Neural progenitor cell (in vitro differentiated cells): ENCODE measurements at regions not wholly inside any gene's neighbourhood (a gene's known extent, or its start where the extent isn't known, plus 50 kb on each side); places are given as distances from the start of the nearest gene placed in this dataset.
A peak's percentile ranks its signal among the peaks of the same experiment; 100 is the strongest.

Source experiments
- DNase-seq: peaks from one replicate; pipeline ENCODE4 v3.0.0-alpha.2; 2016; ENCODE audit warnings: low spot score
- H2AFZ ChIP-seq: fragments of 200-600 bp; sonication (generic); replicated peaks from 2 replicates; pipeline ENCODE4 v1.6.1; 2016; ENCODE audit warnings: antibody characterized with exemption
- H3F3A ChIP-seq: fragments of 200-600 bp; sonication (generic); 2 replicates; pipeline ENCODE4 v1.6.1; 2016; ENCODE audit warnings: antibody characterized with exemption, low read depth
- H3K27ac ChIP-seq: fragments of 200-600 bp; sonication (generic); 2 replicates; pipeline ENCODE4 v1.5.1; 2016; ENCODE audit warnings: mild to moderate bottlenecking
- H3K27me3 ChIP-seq: fragments of 200-600 bp; sonication (generic); 2 replicates; pipeline ENCODE4 v1.6.1; 2016; ENCODE audit warnings: mild to moderate bottlenecking, moderate library complexity
- H3K36me3 ChIP-seq: fragments of 200-600 bp; sonication (generic); 2 replicates; pipeline ENCODE4 v1.5.1; 2016
- H3K4me1 ChIP-seq: fragments of 200-600 bp; sonication (generic); 2 replicates; pipeline ENCODE4 v1.6.1; 2016; ENCODE audit warnings: mixed run types
- H3K4me2 ChIP-seq: fragments of 200-600 bp; sonication (generic); 2 replicates; pipeline ENCODE4 v1.6.1; 2016
- H3K4me3 ChIP-seq: fragments of 200-600 bp; sonication (generic); 2 replicates; pipeline ENCODE4 v1.5.1; 2016
- H3K79me2 ChIP-seq: fragments of 200-600 bp; sonication (generic); 2 replicates; pipeline ENCODE4 v1.6.1; 2016; ENCODE audit warnings: low read depth
- H3K9ac ChIP-seq: fragments of 200-600 bp; sonication (generic); 2 replicates; pipeline ENCODE4 v1.6.1; 2016
- H3K9me3 ChIP-seq: fragments of 200-600 bp; sonication (generic); 2 replicates; pipeline ENCODE4 v1.5.1; 2016; ENCODE audit warnings: low read depth
- H4K20me1 ChIP-seq: fragments of 200-600 bp; sonication (generic); 2 replicates; pipeline ENCODE4 v1.6.1; 2016; ENCODE audit warnings: low read depth
- H3K27ac Mint-ChIP-seq: 3 replicates; pipeline ENCODE4 v1.8.0; 2021; ENCODE audit warnings: mixed read lengths
- H3K27me3 Mint-ChIP-seq: 2 replicates; pipeline ENCODE4 v1.8.0; 2022; ENCODE audit warnings: low read depth, mild to moderate bottlenecking, inconsistent platforms, moderate library complexity, mixed read lengths; ENCODE audit not compliant: insufficient read depth
- H3K36me3 Mint-ChIP-seq: 3 replicates; pipeline ENCODE4 v1.8.0; 2021; ENCODE audit warnings: mixed read lengths
- H3K4me1 Mint-ChIP-seq: 3 replicates; pipeline ENCODE4 v1.8.0; 2021; ENCODE audit warnings: mixed read lengths
- H3K4me3 Mint-ChIP-seq: 3 replicates; pipeline ENCODE4 v1.8.0; 2021; ENCODE audit warnings: mild to moderate bottlenecking, moderate library complexity, mixed read lengths
- H3K9me3 Mint-ChIP-seq: 3 replicates; pipeline ENCODE4 v1.8.0; 2020; ENCODE audit warnings: mixed read lengths
- EZH2 ChIP-seq: fragments of 200-600 bp; sonication (generic); IDR thresholded peaks from 2 replicates; pipeline ENCODE4 v1.6.1; 2017; ENCODE audit warnings: antibody characterized with exemption, mild to moderate bottlenecking, moderate library complexity
- EZH2phosphoT487 ChIP-seq: fragments of 200-600 bp; sonication (generic); IDR thresholded peaks from 2 replicates; pipeline ENCODE4 v1.6.1; 2017; ENCODE audit warnings: antibody characterized with exemption
- TF ChIP-seq, protein P1 (sequence below): fragments of 200-600 bp; sonication (generic); IDR thresholded peaks from 2 replicates; pipeline ENCODE4 v1.5.1; 2017; ENCODE audit warnings: antibody characterized with exemption, mild to moderate bottlenecking

DNA sequence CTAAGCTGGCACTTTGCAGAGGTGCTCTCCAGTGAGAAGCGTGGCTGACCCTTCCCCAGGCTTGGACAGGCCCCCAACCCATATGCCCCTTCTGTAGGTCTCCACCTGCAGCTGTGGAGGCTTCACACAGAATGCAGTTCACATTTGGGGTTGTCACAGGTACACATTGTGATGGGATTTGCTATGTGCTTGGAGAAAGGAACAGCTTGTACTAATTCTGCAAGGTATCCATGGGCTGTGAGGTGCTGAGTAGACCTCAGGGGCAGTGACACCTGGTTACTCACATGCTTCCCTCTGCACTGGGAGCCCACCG lies 188.9 kb downstream of the CXCL12 start:
- Mint-ChIP-seq H3K9me3 (peaks cover 6% of the 10 kb centered on the region), H3K36me3 (no peaks in the 10 kb centered on the region), H3K4me1 (peaks cover 20% of the 10 kb centered on the region), H3K27ac (no peak overlapping the region), H3K27me3 (peaks cover 4% of the 10 kb centered on the region), H3K4me3 (no peak overlapping the region)
- H3K9me3 ChIP-seq, result no peaks in the 10 kb centered on the region
- H3F3A ChIP-seq, result no peaks in the 10 kb centered on the region
- H3K4me2 ChIP-seq, result no peak overlapping the region
- DNase-seq, result no peak
- H3K27ac ChIP-seq, result no peak overlapping the region
- H3K27me3 ChIP-seq, result no peaks in the 10 kb centered on the region
- H4K20me1 ChIP-seq, result no peaks in the 10 kb centered on the region
- H3K79me2 ChIP-seq, result no peaks in the 10 kb centered on the region
- H3K4me1 ChIP-seq, result no peaks in the 10 kb centered on the region
- H3K9ac ChIP-seq, result no peak overlapping the region
- no peak overlapping the region for H3K4me3 ChIP-seq
- no peak overlapping the region for H2AFZ ChIP-seq
- no peaks in the 10 kb centered on the region for H3K36me3 ChIP-seq
- TF ChIP-seq EZH2 (no peak), EZH2phosphoT487 (no peak)
- TF ChIP-seq, protein P1, sequence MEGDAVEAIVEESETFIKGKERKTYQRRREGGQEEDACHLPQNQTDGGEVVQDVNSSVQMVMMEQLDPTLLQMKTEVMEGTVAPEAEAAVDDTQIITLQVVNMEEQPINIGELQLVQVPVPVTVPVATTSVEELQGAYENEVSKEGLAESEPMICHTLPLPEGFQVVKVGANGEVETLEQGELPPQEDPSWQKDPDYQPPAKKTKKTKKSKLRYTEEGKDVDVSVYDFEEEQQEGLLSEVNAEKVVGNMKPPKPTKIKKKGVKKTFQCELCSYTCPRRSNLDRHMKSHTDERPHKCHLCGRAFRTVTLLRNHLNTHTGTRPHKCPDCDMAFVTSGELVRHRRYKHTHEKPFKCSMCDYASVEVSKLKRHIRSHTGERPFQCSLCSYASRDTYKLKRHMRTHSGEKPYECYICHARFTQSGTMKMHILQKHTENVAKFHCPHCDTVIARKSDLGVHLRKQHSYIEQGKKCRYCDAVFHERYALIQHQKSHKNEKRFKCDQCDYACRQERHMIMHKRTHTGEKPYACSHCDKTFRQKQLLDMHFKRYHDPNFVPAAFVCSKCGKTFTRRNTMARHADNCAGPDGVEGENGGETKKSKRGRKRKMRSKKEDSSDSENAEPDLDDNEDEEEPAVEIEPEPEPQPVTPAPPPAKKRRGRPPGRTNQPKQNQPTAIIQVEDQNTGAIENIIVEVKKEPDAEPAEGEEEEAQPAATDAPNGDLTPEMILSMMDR, result no peak

DNA sequence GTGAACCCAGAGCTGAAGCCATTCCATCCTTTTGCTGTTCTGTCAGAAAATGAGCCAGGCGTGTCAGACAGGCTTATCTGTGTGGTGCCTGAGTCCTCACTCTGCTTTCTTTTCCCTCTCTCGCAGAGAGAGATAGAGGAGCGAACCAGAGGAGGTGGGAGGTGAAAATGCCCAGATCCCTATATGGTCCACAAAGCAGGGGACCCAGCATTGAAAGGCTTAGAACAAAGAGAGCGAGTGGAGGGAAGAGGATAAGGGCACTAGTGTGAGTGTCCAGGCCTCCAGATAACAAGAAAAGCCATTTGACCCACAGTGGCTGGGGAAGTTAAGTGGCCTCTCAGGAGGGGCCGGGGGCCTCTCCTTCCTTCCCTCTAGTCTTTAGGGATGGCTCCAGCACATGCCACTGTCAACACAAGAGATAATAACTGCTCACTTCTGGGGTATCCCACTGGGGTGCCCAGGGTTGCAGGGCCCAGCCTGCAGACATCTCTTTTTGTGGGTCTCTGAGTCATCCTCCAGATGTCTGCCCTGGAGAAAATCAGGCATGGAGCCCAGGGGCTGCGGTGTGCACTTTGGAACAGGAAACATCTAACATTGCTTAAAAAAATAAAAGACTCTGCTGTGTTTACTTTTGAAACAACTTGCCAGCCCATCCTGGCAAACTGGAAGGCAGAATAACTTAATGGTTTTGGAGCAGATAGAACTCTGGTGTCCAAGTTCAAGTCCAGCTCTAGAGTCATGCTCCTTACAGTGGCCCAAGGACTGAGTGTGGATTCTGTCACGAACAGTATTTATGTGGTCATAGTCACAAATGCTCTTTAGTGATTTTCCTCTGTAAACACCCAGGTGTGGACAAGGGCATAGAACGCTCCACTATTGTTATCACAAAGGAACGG lies 189.5 kb downstream of the CXCL12 start:
- Histone ChIP-seq H3K9me3 (no peaks in the 10 kb centered on the region), H3K79me2 (no peaks in the 10 kb centered on the region), H3K4me1 (no peaks in the 10 kb centered on the region), H3F3A (no peaks in the 10 kb centered on the region), H3K4me2 (no peak overlapping the region), H2AFZ (no peak overlapping the region), H3K27ac (no peak overlapping the region), H3K9ac (no peak overlapping the region), H3K4me3 (no peak overlapping the region), H3K36me3 (no peaks in the 10 kb centered on the region), H4K20me1 (no peaks in the 10 kb centered on the region), H3K27me3 (no peaks in the 10 kb centered on the region)
- DNase-seq, result no peak
- Mint-ChIP-seq H3K27ac (peak overlapping the region; percentile 21), H3K27me3 (peaks cover 4% of the 10 kb centered on the region), H3K9me3 (peaks cover 2% of the 10 kb centered on the region), H3K4me3 (no peak overlapping the region), H3K4me1 (peaks cover 20% of the 10 kb centered on the region), H3K36me3 (no peaks in the 10 kb centered on the region)
- TF ChIP-seq EZH2phosphoT487 (no peak), EZH2 (no peak)
- TF ChIP-seq, protein P1, result no peak

DNA sequence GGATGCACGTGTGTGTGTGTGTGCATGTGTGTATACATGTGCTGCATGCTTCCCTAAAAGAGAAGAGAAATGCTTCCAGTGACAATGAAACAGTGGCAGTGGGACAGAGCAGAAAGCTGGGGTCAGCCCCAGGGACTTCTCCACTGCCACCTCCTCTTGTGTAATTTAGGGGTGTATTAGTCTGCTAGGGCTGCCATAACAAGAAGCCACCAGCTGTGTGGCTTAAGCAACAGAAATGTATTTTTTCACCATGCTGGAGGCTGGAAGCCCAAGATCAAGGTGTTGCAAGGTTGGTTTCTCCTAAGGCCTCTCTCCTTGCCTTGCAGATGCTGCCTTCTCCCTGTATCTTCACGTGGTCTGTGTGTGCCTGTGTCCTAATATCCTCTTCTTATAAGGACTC lies 190.5 kb downstream of the CXCL12 start:
- no peaks in the 10 kb centered on the region for H4K20me1 ChIP-seq
- no peaks in the 10 kb centered on the region for H3K36me3 ChIP-seq
- TF ChIP-seq, protein P1, result no peak
- TF ChIP-seq EZH2phosphoT487 (no peak), EZH2 (no peak)
- Mint-ChIP-seq H3K4me3 (no peak overlapping the region), H3K36me3 (no peaks in the 10 kb centered on the region), H3K27me3 (peaks cover 4% of the 10 kb centered on the region), H3K4me1 (peaks cover 20% of the 10 kb centered on the region), H3K9me3 (peaks cover 4% of the 10 kb centered on the region), H3K27ac (no peak overlapping the region)
- no peak overlapping the region for H3K9ac ChIP-seq
- no peak overlapping the region for H3K4me3 ChIP-seq
- H2AFZ ChIP-seq, result no peak overlapping the region
- H3K27ac ChIP-seq, result no peak overlapping the region
- H3K9me3 ChIP-seq, result no peaks in the 10 kb centered on the region
- H3K27me3 ChIP-seq, result no peaks in the 10 kb centered on the region
- DNase-seq, result no peak
- H3K79me2 ChIP-seq, result no peaks in the 10 kb centered on the region
- H3K4me2 ChIP-seq, result no peak overlapping the region
- no peaks in the 10 kb centered on the region for H3K4me1 ChIP-seq
- H3F3A ChIP-seq, result no peaks in the 10 kb centered on the region
